ENCODE measurements at regions not wholly inside any gene's neighbourhood (a gene's known extent, or its start where the extent isn't known, plus 50 kb on each side); places are given as distances from the start of the nearest gene placed in this dataset.

- Histone ChIP-seq H3K4me3 (no peak overlapping the region), H4K20me1 (no peaks in the 10 kb centered on the region), H3K27ac (no peak overlapping the region), H3K36me3 (no peaks in the 10 kb centered on the region), H3K4me2 (no peak overlapping the region), H3K27me3 (no peaks in the 10 kb centered on the region), H3K4me1 (no peaks in the 10 kb centered on the region), H3K9ac (no peak overlapping the region), H3K9me3 (peaks cover 5% of the 10 kb centered on the region; the same call in 1 of the 2 replicates)
- no peak for TF ChIP-seq Cebpa-rat (IDR thresholded peaks at IDR 0.05)
Observed at GRCh38 chr4:89489338-89489771, 181.8 kb upstream of the GPRIN3 start.

DNA sequence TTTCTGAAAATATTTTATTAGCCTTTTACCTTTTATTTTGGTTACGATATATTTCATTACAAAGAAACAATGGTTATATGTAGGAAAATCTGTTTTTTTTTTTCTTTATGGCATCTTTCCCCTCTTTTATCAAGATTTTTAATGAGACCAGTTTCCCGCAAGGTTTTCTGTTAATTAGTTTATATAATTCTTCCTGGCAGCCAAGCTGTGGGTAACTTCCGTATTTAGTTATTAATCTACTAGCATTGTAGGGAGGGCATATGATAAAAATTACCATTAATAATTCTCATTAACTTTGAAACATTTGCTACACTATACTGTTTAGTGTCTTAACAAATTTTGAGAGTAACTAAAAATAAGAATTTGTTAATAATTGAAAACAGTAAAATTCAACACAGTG, 181.1 kb upstream of the GPRIN3 start:
- no peak overlapping the region for H3K9ac ChIP-seq
- H3K4me1 ChIP-seq = no peaks in the 10 kb centered on the region
- peaks cover 5% of the 10 kb centered on the region; the same call in 1 of the 2 replicates for H3K9me3 ChIP-seq
- H3K36me3 ChIP-seq = no peaks in the 10 kb centered on the region
- H3K4me3 ChIP-seq = no peak overlapping the region
- no peak overlapping the region for H3K27ac ChIP-seq
- no peak for TF ChIP-seq Cebpa-rat (IDR thresholded peaks at IDR 0.05)
- no peaks in the 10 kb centered on the region for H4K20me1 ChIP-seq
- H3K27me3 ChIP-seq = no peaks in the 10 kb centered on the region
- H3K4me2 ChIP-seq = no peak overlapping the region

GRCh38 chr4:89486673-89487072, 179.1 kb upstream of the GPRIN3 start:
- no peaks in the 10 kb centered on the region for H4K20me1 ChIP-seq
- H3K9me3 ChIP-seq = peaks cover 5% of the 10 kb centered on the region; the same call in 1 of the 2 replicates
- no peak overlapping the region for H3K9ac ChIP-seq
- no peak overlapping the region for H3K27ac ChIP-seq
- no peak overlapping the region for H3K4me3 ChIP-seq
- no peaks in the 10 kb centered on the region for H3K36me3 ChIP-seq
- no peak for TF ChIP-seq Cebpa-rat (IDR thresholded peaks at IDR 0.05)
- no peaks in the 10 kb centered on the region for H3K4me1 ChIP-seq
- no peak overlapping the region for H3K4me2 ChIP-seq
- no peaks in the 10 kb centered on the region for H3K27me3 ChIP-seq

DNA sequence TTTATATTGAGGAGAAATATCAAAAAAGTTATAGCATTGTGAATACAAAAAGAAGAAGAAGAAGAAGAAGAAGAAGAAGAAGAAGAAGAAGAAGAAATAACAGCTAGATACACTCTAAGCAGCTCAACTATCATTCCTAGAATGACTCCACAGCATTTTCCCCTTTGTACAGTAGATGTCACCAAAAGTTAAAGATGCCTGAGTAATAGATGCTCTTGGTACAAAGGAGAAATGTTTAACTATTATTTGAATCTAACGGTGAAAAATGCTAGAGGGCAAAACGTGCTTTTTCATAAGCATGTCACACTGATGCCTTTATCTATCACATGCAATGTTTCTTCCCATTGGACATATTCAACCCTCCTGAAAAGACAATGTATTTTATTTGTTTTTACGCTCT, 178.4 kb upstream of the GPRIN3 start:
- Histone ChIP-seq H3K4me2 (no peak overlapping the region), H3K27me3 (no peaks in the 10 kb centered on the region), H3K9ac (no peak overlapping the region)

DNA sequence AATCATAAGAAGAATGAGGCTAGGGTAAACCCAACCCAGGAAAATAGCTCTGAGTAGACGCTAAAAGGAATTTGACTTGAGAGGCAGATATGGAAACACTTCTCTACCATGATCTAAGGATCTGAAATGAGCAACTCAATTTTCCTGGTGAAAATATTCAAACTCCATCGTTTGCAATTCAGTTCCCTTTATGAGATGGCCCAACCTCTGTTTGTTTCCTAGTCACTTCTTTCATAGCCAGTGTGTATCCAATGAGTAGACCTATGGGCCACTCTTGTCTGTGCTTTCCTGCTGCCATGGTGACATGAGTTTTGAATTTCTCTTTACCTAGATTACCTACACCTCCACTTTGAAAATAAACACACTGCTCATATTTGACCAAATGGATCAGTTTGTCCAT, 176.2 kb upstream of the GPRIN3 start:
- H3K27me3 ChIP-seq = no peaks in the 10 kb centered on the region
- TF ChIP-seq Cebpa-rat (IDR thresholded peaks at IDR 0.05) = no peak

More for the DNA sequence above, 178.4 kb upstream of the GPRIN3 start:
- H3K9me3 ChIP-seq = peaks cover 5% of the 10 kb centered on the region; the same call in 1 of the 2 replicates
- no peak overlapping the region for H3K27ac ChIP-seq
- H3K4me1 ChIP-seq = no peaks in the 10 kb centered on the region
- H4K20me1 ChIP-seq = no peaks in the 10 kb centered on the region
- H3K36me3 ChIP-seq = no peaks in the 10 kb centered on the region
- no peak overlapping the region for H3K4me3 ChIP-seq
- no peak for TF ChIP-seq Cebpa-rat (IDR thresholded peaks at IDR 0.05)

DNA sequence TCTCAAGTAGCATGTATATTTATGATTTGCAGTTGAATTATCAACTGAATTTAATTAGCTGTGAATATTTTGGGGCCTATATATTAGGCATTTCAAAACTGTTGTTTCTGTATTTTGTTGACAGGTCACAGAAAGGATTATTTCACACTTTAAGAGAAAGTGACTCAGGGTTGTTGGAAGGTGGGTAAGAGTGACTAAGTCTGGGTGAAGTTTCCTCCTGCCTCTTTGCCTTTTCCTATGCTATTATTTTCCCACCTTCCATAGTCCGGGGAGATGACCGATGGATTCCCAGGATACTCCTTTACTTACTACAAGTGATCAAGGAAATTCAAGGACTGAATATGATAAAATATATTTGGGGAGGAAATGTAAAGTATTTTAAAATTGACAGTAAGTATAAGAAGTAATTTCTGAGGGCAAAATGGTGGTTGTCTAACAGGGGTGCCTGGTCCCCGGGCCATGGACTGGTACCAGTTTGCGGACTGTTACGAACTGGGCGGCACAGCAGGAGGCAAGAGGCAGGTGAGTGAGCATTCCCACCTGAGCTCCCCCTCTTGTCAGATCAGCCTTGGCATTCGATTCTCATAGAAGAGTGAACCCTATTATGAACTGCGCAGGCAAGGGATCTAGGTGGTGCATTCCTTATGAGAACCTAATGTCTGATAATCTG, 175.5 kb upstream of the GPRIN3 start:
- Histone ChIP-seq H4K20me1 (no peaks in the 10 kb centered on the region), H3K36me3 (no peaks in the 10 kb centered on the region), H3K4me3 (no peak overlapping the region), H3K9me3 (no peaks in the 10 kb centered on the region), H3K4me1 (no peaks in the 10 kb centered on the region), H3K4me2 (no peak overlapping the region), H3K9ac (no peak overlapping the region), H3K27me3 (no peaks in the 10 kb centered on the region), H3K27ac (no peak overlapping the region)
- no peak for TF ChIP-seq Cebpa-rat (IDR thresholded peaks at IDR 0.05)

More for the DNA sequence above, 176.2 kb upstream of the GPRIN3 start:
- Histone ChIP-seq H3K27ac (no peak overlapping the region), H3K4me3 (no peak overlapping the region), H3K4me1 (no peaks in the 10 kb centered on the region), H3K9me3 (no peaks in the 10 kb centered on the region), H3K4me2 (no peak overlapping the region), H3K9ac (no peak overlapping the region), H4K20me1 (no peaks in the 10 kb centered on the region), H3K36me3 (no peaks in the 10 kb centered on the region)

DNA sequence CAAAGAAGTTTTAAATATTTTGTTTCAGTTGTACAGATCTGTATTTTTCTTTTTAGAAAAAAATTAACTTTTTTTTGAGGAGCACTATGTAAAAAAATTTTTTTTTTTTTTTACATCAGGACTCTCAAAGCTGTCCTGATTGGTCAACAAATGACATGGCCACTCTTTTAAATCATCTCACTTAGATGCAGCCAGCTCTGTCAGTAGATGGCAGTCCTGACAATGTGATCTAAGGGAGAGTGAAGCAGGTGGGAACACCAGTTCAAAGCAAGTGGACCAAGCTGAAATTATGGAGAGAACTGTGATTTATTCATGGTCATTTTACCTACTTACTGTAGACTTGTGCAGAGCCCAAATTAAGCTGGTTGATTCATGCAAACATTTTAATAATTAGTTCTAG, 174.7 kb upstream of the GPRIN3 start:
- no peak for TF ChIP-seq Cebpa-rat (IDR thresholded peaks at IDR 0.05)
- H3K36me3 ChIP-seq = no peaks in the 10 kb centered on the region
- no peaks in the 10 kb centered on the region for H3K4me1 ChIP-seq
- no peak overlapping the region for H3K4me3 ChIP-seq
- H3K4me2 ChIP-seq = no peak overlapping the region
- H3K9ac ChIP-seq = no peak overlapping the region
- no peak overlapping the region for H3K27ac ChIP-seq
- no peaks in the 10 kb centered on the region for H3K9me3 ChIP-seq
- H3K27me3 ChIP-seq = no peaks in the 10 kb centered on the region
- no peaks in the 10 kb centered on the region for H4K20me1 ChIP-seq

GRCh38 chr4:89469930-89470375, 162.4 kb upstream of the GPRIN3 start:
- Histone ChIP-seq H3K9ac (no peak overlapping the region), H3K4me2 (no peak overlapping the region), H3K36me3 (no peaks in the 10 kb centered on the region), H3K27ac (no peak overlapping the region), H3K4me1 (no peaks in the 10 kb centered on the region), H3K4me3 (no peak overlapping the region), H4K20me1 (no peaks in the 10 kb centered on the region), H3K27me3 (no peaks in the 10 kb centered on the region), H3K9me3 (no peaks in the 10 kb centered on the region)
- no peak for TF ChIP-seq Cebpa-rat (IDR thresholded peaks at IDR 0.05)

GRCh38 chr4:89469516-89469915, 161.9 kb upstream of the GPRIN3 start:
- Histone ChIP-seq H3K4me3 (no peak overlapping the region), H3K4me2 (no peak overlapping the region), H3K9ac (no peak overlapping the region), H3K9me3 (no peaks in the 10 kb centered on the region), H3K27me3 (no peaks in the 10 kb centered on the region), H3K27ac (no peak overlapping the region), H3K4me1 (no peaks in the 10 kb centered on the region), H3K36me3 (no peaks in the 10 kb centered on the region), H4K20me1 (no peaks in the 10 kb centered on the region)
- TF ChIP-seq Cebpa-rat (IDR thresholded peaks at IDR 0.05) = no peak

- Histone ChIP-seq H3K4me2 (no peak overlapping the region), H3K4me1 (no peaks in the 10 kb centered on the region), H3K9ac (no peak overlapping the region), H3K27ac (no peak overlapping the region), H3K4me3 (no peak overlapping the region), H4K20me1 (no peaks in the 10 kb centered on the region), H3K36me3 (no peaks in the 10 kb centered on the region), H3K27me3 (no peaks in the 10 kb centered on the region), H3K9me3 (no peaks in the 10 kb centered on the region)
- TF ChIP-seq Cebpa-rat (IDR thresholded peaks at IDR 0.05) = no peak
Observed at GRCh38 chr4:89468602-89469001, 161.0 kb upstream of the GPRIN3 start.
